ENCODE measurements at regions not wholly inside any gene's neighbourhood (a gene's known extent, or its start where the extent isn't known, plus 50 kb on each side); places are given as distances from the start of the nearest gene placed in this dataset.

GRCh38 chr2:36027616-36028015 is 328.0 kb upstream of the CRIM1 start:
- H3K4me2 ChIP-seq (ENCODE audit: low read depth, low read length, poor library complexity, severe bottlenecking), result no peak overlapping the region
- no peaks in the 10 kb centered on the region for H3K9me2 ChIP-seq (replicated peaks; ENCODE audit: low read depth, low read length)
- H4K20me1 ChIP-seq (ENCODE audit: insufficient read depth, low read length, poor library complexity, severe bottlenecking), result no peaks in the 10 kb centered on the region
- H3K27me3 ChIP-seq (ENCODE audit: insufficient read depth, low read length, poor library complexity, severe bottlenecking), result no peaks in the 10 kb centered on the region
- H3K9me3 ChIP-seq (ENCODE audit: insufficient read depth, low read depth, low read length), result no peaks in the 10 kb centered on the region
- H3F3A ChIP-seq (ENCODE audit: low read depth), result no peaks in the 10 kb centered on the region
- H3K9ac ChIP-seq (ENCODE audit: low read depth, low read length, poor library complexity, severe bottlenecking), result no peak overlapping the region
- no peak overlapping the region for H2AFZ ChIP-seq (ENCODE audit: low read length)
- H3K4me3 ChIP-seq (ENCODE audit: low read length, poor library complexity, severe bottlenecking), result no peak overlapping the region
- H3K4me1 ChIP-seq (ENCODE audit: insufficient read depth, low read length, poor library complexity, severe bottlenecking), result no peaks in the 10 kb centered on the region
- no peaks in the 10 kb centered on the region for H3K79me2 ChIP-seq (ENCODE audit: insufficient read depth, low read length)
- TF ChIP-seq EZH2phosphoT487 (IDR thresholded peaks at IDR 0.05; ENCODE audit: borderline replicate concordance), result no peak
- TF ChIP-seq, protein P1, sequence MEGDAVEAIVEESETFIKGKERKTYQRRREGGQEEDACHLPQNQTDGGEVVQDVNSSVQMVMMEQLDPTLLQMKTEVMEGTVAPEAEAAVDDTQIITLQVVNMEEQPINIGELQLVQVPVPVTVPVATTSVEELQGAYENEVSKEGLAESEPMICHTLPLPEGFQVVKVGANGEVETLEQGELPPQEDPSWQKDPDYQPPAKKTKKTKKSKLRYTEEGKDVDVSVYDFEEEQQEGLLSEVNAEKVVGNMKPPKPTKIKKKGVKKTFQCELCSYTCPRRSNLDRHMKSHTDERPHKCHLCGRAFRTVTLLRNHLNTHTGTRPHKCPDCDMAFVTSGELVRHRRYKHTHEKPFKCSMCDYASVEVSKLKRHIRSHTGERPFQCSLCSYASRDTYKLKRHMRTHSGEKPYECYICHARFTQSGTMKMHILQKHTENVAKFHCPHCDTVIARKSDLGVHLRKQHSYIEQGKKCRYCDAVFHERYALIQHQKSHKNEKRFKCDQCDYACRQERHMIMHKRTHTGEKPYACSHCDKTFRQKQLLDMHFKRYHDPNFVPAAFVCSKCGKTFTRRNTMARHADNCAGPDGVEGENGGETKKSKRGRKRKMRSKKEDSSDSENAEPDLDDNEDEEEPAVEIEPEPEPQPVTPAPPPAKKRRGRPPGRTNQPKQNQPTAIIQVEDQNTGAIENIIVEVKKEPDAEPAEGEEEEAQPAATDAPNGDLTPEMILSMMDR (conservative IDR thresholded peaks at IDR 0.05; ENCODE audit: low read length), result no peak
- no peaks in the 10 kb centered on the region for H3K36me3 ChIP-seq (ENCODE audit: insufficient read depth, low read length)

GRCh38 chr2:36013064-36013463 is 342.5 kb upstream of the CRIM1 start:
- H2AFZ ChIP-seq (ENCODE audit: low read length), result no peak overlapping the region
- no peak overlapping the region for H3K4me2 ChIP-seq (ENCODE audit: low read depth, low read length, poor library complexity, severe bottlenecking)
- H3K9me3 ChIP-seq (ENCODE audit: insufficient read depth, low read depth, low read length), result no peaks in the 10 kb centered on the region
- H3K79me2 ChIP-seq (ENCODE audit: insufficient read depth, low read length), result no peaks in the 10 kb centered on the region
- no peaks in the 10 kb centered on the region for H3K4me1 ChIP-seq (ENCODE audit: insufficient read depth, low read length, poor library complexity, severe bottlenecking)
- no peaks in the 10 kb centered on the region for H3K36me3 ChIP-seq (ENCODE audit: insufficient read depth, low read length)
- H3K9me2 ChIP-seq (replicated peaks; ENCODE audit: low read depth, low read length), result no peaks in the 10 kb centered on the region
- H3K27me3 ChIP-seq (ENCODE audit: insufficient read depth, low read length, poor library complexity, severe bottlenecking), result no peaks in the 10 kb centered on the region
- no peak overlapping the region for H3K4me3 ChIP-seq (ENCODE audit: low read length, poor library complexity, severe bottlenecking)
- H3F3A ChIP-seq (ENCODE audit: low read depth), result no peaks in the 10 kb centered on the region
- H3K9ac ChIP-seq (ENCODE audit: low read depth, low read length, poor library complexity, severe bottlenecking), result no peak overlapping the region
- no peaks in the 10 kb centered on the region for H4K20me1 ChIP-seq (ENCODE audit: insufficient read depth, low read length, poor library complexity, severe bottlenecking)
- TF ChIP-seq EZH2phosphoT487 (IDR thresholded peaks at IDR 0.05; ENCODE audit: borderline replicate concordance), result no peak
- TF ChIP-seq, protein P1 (conservative IDR thresholded peaks at IDR 0.05; ENCODE audit: low read length), result no peak

DNA sequence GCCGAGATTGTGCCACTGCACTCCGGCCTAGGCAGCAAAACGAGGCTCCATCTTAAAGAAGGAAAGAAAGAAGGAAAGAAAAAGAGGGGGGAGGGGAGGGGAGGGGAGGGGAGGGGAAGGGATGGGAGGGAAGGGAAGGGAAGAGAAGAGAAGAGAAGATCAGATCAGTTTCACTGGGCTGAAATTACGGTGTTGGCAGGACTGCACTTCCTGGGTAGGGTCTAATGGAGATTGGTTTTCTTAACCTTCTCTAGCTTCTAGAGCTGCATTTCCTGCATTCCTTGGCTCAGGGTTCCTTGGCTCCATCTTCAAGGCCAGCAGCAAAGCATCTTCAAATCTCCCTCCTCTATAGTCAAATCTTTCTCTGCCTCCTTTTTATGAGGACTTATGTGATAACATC is 349.1 kb upstream of the CRIM1 start:
- Histone ChIP-seq H4K20me1 (ENCODE audit: insufficient read depth, low read length, poor library complexity, severe bottlenecking) (peaks cover 2% of the 10 kb centered on the region), H3K4me2 (ENCODE audit: low read depth, low read length, poor library complexity, severe bottlenecking) (no peak overlapping the region), H3K27me3 (ENCODE audit: insufficient read depth, low read length, poor library complexity, severe bottlenecking) (no peaks in the 10 kb centered on the region), H3K9me3 (ENCODE audit: insufficient read depth, low read depth, low read length) (no peaks in the 10 kb centered on the region), H2AFZ (ENCODE audit: low read length) (no peak overlapping the region), H3F3A (ENCODE audit: low read depth) (no peaks in the 10 kb centered on the region), H3K36me3 (ENCODE audit: insufficient read depth, low read length) (no peaks in the 10 kb centered on the region), H3K9ac (ENCODE audit: low read depth, low read length, poor library complexity, severe bottlenecking) (no peak overlapping the region), H3K79me2 (ENCODE audit: insufficient read depth, low read length) (no peaks in the 10 kb centered on the region), H3K4me3 (ENCODE audit: low read length, poor library complexity, severe bottlenecking) (no peak overlapping the region), H3K9me2 (replicated peaks; ENCODE audit: low read depth, low read length) (no peaks in the 10 kb centered on the region), H3K4me1 (ENCODE audit: insufficient read depth, low read length, poor library complexity, severe bottlenecking) (peaks cover 3% of the 10 kb centered on the region)
- TF ChIP-seq EZH2phosphoT487 (IDR thresholded peaks at IDR 0.05; ENCODE audit: borderline replicate concordance), result no peak
- TF ChIP-seq, protein P1 (conservative IDR thresholded peaks at IDR 0.05; ENCODE audit: low read length), result no peak
